Subcutaneous abdominal adipose tissue (tissue), 5 donors: ENCODE measurements at regions not wholly inside any gene's neighbourhood (a gene's known extent, or its start where the extent isn't known, plus 50 kb on each side); places are given as distances from the start of the nearest gene placed in this dataset.

Experiments used
- H3K27ac ChIP-seq: one replicate; pipeline ENCODE4 v1.7.0; 2013; ENCODE audit warnings: low read depth, mild to moderate bottlenecking, inconsistent platforms, low read length, moderate library complexity
- H3K27me3 ChIP-seq, 5 donors: one replicate each; pipeline ENCODE4 v1.7.0; 2013; ENCODE audit warnings: low read length in 5 of 5, inconsistent platforms in 1 of 5; ENCODE audit not compliant: control insufficient read depth in 5 of 5, insufficient read depth in 4 of 5
- H3K36me3 ChIP-seq, 5 donors: one replicate each; pipeline ENCODE4 v1.7.0; 2013; ENCODE audit warnings: low read length in 5 of 5; ENCODE audit not compliant: control insufficient read depth in 5 of 5, insufficient read depth in 5 of 5
- H3K4me1 ChIP-seq, 5 donors: one replicate each; pipeline ENCODE4 v1.7.0; 2013; ENCODE audit warnings: low read length in 5 of 5, mild to moderate bottlenecking in 3 of 5, moderate library complexity in 1 of 5; ENCODE audit not compliant: control insufficient read depth in 5 of 5, insufficient read depth in 5 of 5
- H3K4me3 ChIP-seq, 5 donors: one replicate each; pipeline ENCODE4 v1.7.0; 2013; ENCODE audit warnings: low read length in 5 of 5, low read depth in 1 of 5
- H3K9ac ChIP-seq, 5 donors: one replicate each; pipeline ENCODE4 v1.7.0; 2013; ENCODE audit warnings: low read length in 5 of 5, mild to moderate bottlenecking in 4 of 5, moderate library complexity in 3 of 5
- H3K9me3 ChIP-seq, 5 donors: one replicate each; pipeline ENCODE4 v1.7.0; 2013; ENCODE audit warnings: low read length in 5 of 5; ENCODE audit not compliant: control insufficient read depth in 5 of 5
- donor health status: healthy.
- donor health status: healthy.
- donor health status: healthy.
- donor health status: healthy.
- donor health status: healthy.

- H3K4me3 ChIP-seq = no peak overlapping the region
- H3K27me3 ChIP-seq = no peaks in the 10 kb centered on the region
- no peak overlapping the region for H3K27ac ChIP-seq
- no peak overlapping the region for H3K9ac ChIP-seq
- H3K36me3 ChIP-seq = no peaks in the 10 kb centered on the region
- no peaks in the 10 kb centered on the region for H3K4me1 ChIP-seq
- H3K9me3 ChIP-seq = no peaks in the 10 kb centered on the region
Measured at GRCh38 chr16:6495486-6496210, 837.0 kb upstream of the RBFOX1 start.

DNA sequence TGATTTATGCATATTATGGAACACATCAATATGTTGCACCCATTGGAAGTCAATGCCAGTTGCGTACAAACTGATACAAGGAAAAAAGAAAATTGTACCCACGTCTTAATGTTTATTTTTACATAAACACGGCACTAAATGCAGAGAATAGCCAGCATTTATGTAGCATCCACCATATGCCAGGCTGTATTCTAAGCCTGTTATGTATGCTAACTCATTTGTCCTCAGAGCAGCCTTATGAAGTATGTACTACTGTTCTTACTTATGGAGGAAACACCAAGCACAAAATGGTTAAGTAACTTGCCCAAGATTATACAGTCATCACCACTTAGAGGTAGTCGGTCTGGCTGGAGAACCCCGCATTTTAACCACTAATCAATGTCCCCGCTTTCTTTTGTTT is 837.9 kb upstream of the RBFOX1 start:
- no peak overlapping the region for H3K4me3 ChIP-seq
- no peaks in the 10 kb centered on the region for H3K36me3 ChIP-seq
- no peaks in the 10 kb centered on the region for H3K9me3 ChIP-seq
- H3K27ac ChIP-seq = no peak overlapping the region
- no peaks in the 10 kb centered on the region for H3K27me3 ChIP-seq
- H3K9ac ChIP-seq = no peak overlapping the region
- no peaks in the 10 kb centered on the region for H3K4me1 ChIP-seq

- H3K27me3 ChIP-seq = no peaks in the 10 kb centered on the region
- no peak overlapping the region for H3K4me3 ChIP-seq
- no peak overlapping the region for H3K9ac ChIP-seq
- H3K4me1 ChIP-seq = no peaks in the 10 kb centered on the region
- H3K9me3 ChIP-seq = no peaks in the 10 kb centered on the region
- no peak overlapping the region for H3K27ac ChIP-seq
- no peaks in the 10 kb centered on the region for H3K36me3 ChIP-seq
Measured at GRCh38 chr16:6493555-6493954, 839.1 kb upstream of the RBFOX1 start.

DNA sequence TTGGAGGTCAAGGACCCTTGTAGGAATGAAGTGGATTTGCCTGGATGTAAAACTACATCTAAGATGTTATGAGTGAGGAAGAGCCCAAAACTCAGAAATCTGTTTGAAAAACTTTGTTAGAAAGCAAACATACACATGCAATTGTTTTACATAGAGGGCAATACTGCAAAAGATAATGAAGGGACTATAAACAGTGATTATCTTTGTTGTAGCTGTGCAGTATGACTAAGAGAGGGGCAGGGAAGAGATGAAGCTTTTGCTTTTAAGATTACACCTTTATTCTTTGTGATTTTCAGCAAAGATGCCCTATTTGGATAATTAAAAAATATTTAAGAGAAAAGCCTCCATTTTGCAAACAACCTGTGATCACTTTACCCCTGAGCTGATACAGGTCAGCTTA is 839.9 kb upstream of the RBFOX1 start:
- Histone ChIP-seq H3K27me3 (no peaks in the 10 kb centered on the region), H3K9ac (no peak overlapping the region), H3K27ac (no peak overlapping the region), H3K4me1 (no peaks in the 10 kb centered on the region), H3K4me3 (no peak overlapping the region), H3K9me3 (no peaks in the 10 kb centered on the region), H3K36me3 (no peaks in the 10 kb centered on the region)

GRCh38 chr16:6484935-6485334 is 847.7 kb upstream of the RBFOX1 start:
- Histone ChIP-seq H3K4me3 (no peak overlapping the region), H3K27ac (no peak overlapping the region), H3K9me3 (no peaks in the 10 kb centered on the region), H3K9ac (no peak overlapping the region), H3K27me3 (peaks cover 7 to 19% (median 13%) of the 10 kb centered on the region in 5 donors), H3K4me1 (no peaks in the 10 kb centered on the region), H3K36me3 (no peaks in the 10 kb centered on the region)

DNA sequence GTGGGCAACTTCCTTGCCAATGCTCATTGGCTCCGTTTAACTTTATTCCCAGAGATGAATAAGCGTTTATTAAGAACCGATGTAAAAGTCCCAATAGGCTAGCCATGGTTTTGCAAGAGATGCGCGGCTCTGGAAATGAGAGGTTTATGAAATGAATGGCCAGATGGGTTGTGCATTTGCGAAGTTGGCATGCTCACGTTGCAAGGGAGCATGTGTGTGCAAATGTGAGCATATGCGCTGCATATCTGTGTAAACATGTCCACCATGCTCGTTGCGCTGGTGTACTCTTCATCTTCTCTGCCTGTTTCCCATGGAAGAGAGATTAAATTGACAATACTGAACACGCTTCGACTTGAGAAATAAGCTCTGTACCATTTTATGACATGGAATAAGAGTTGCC is 848.6 kb upstream of the RBFOX1 start:
- H3K4me3 ChIP-seq = no peak overlapping the region
- H3K27ac ChIP-seq = no peak overlapping the region

DNA sequence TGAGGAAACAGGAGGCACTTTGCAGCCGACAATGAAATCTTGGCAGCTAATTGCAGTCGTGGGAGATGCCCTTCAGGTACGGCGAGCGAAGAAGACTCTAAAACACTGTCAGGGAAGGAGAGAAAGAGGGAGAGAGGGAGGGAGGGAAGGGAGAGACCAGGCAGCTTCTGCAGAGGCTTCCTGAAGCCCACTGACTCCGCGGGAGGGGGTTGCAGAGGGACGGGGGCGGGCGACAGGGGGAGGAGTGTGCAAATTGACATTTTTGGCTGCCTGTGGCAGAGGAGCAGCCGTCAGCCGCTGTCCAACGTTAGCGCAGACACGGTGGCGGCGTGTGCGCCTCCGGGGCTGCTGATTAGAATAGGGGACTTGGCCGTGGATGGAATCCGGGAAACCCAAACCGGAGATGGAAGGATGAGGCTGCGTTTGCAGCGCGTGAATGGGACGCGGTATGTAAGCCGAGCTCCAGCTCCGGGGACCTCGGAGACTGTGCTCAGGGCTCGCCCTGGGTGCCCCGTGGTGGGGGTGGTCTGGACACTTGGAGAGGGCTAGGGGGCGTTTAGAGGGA is 849.1 kb upstream of the RBFOX1 start:
- peaks cover 7 to 19% (median 13%) of the 10 kb centered on the region in 5 donors for H3K27me3 ChIP-seq
- no peak overlapping the region for H3K4me3 ChIP-seq
- H3K9me3 ChIP-seq = no peaks in the 10 kb centered on the region
- H3K4me1 ChIP-seq = no peaks in the 10 kb centered on the region
- H3K9ac ChIP-seq = no peak overlapping the region
- no peaks in the 10 kb centered on the region for H3K36me3 ChIP-seq
- no peak overlapping the region for H3K27ac ChIP-seq

More for the DNA sequence above, 848.6 kb upstream of the RBFOX1 start:
- peaks cover 7 to 19% (median 13%) of the 10 kb centered on the region in 5 donors for H3K27me3 ChIP-seq
- H3K4me1 ChIP-seq = no peaks in the 10 kb centered on the region
- H3K9ac ChIP-seq = no peak overlapping the region
- no peaks in the 10 kb centered on the region for H3K9me3 ChIP-seq
- no peaks in the 10 kb centered on the region for H3K36me3 ChIP-seq

GRCh38 chr16:6482696-6483468 is 849.8 kb upstream of the RBFOX1 start:
- Histone ChIP-seq H3K4me1 (no peaks in the 10 kb centered on the region), H3K36me3 (no peaks in the 10 kb centered on the region), H3K9me3 (peaks cover 0 to under 1% (median 0%) of the 10 kb centered on the region in 5 donors), H3K9ac (no peak overlapping the region), H3K4me3 (no peak overlapping the region), H3K27me3 (peaks cover 7 to 19% (median 13%) of the 10 kb centered on the region in 5 donors), H3K27ac (no peak overlapping the region)

- no peak overlapping the region for H3K9ac ChIP-seq
- no peak overlapping the region for H3K27ac ChIP-seq
- peaks cover 7 to 19% (median 13%) of the 10 kb centered on the region in 5 donors for H3K27me3 ChIP-seq
Measured at GRCh38 chr16:6481894-6482293, 850.8 kb upstream of the RBFOX1 start.

GRCh38 chr16:6453742-6454141 is 878.9 kb upstream of the RBFOX1 start:
- no peaks in the 10 kb centered on the region for H3K36me3 ChIP-seq
- no peak overlapping the region for H3K27ac ChIP-seq
- peaks cover 0 to 17% (median 4%) of the 10 kb centered on the region in 5 donors for H3K9me3 ChIP-seq
- no peaks in the 10 kb centered on the region for H3K27me3 ChIP-seq
- no peaks in the 10 kb centered on the region for H3K4me1 ChIP-seq
- no peak overlapping the region for H3K9ac ChIP-seq
- no peak overlapping the region for H3K4me3 ChIP-seq

More at GRCh38 chr16:6481894-6482293, 850.8 kb upstream of the RBFOX1 start:
- Histone ChIP-seq H3K4me3 (no peak overlapping the region), H3K36me3 (no peaks in the 10 kb centered on the region), H3K9me3 (peaks cover 0 to 7% (median 0%) of the 10 kb centered on the region in 5 donors), H3K4me1 (no peaks in the 10 kb centered on the region)
